IPS-18a (cell line): ENCODE measurements at regions not wholly inside any gene's neighbourhood (a gene's known extent, or its start where the extent isn't known, plus 50 kb on each side); places are given as distances from the start of the nearest gene placed in this dataset.

Experiments
- H3K27ac ChIP-seq: one replicate; pipeline ENCODE4 v1.5.1; 2013; ENCODE audit warnings: low read length
- H3K27me3 ChIP-seq: one replicate; pipeline ENCODE4 v1.6.1; 2013; ENCODE audit warnings: mild to moderate bottlenecking, low read length; ENCODE audit not compliant: control insufficient read depth, insufficient read depth
- H3K36me3 ChIP-seq: one replicate; pipeline ENCODE4 v1.6.1; 2013; ENCODE audit warnings: low read depth, low read length; ENCODE audit not compliant: control insufficient read depth
- H3K4me1 ChIP-seq: one replicate; pipeline ENCODE4 v1.6.1; 2013; ENCODE audit warnings: low read depth, low read length; ENCODE audit not compliant: control insufficient read depth
- H3K4me3 ChIP-seq: one replicate; pipeline ENCODE4 v1.5.1; 2013; ENCODE audit warnings: low read length
- H3K9ac ChIP-seq: one replicate; pipeline ENCODE4 v1.6.1; 2013; ENCODE audit warnings: mild to moderate bottlenecking, low read length, moderate library complexity
- H3K9me3 ChIP-seq: one replicate; pipeline ENCODE4 v1.6.1; 2013; ENCODE audit warnings: low read depth, low read length; ENCODE audit not compliant: control insufficient read depth

- Histone ChIP-seq H3K36me3 (no peaks in the 10 kb centered on the region), H3K27me3 (no peaks in the 10 kb centered on the region), H3K27ac (no peak overlapping the region)
These were observed 231.6 kb upstream of the IGFBP3 start for GRCh38 chr7:46152696-46153095.

GRCh38 chr7:46150721-46151120 lies 229.6 kb upstream of the IGFBP3 start:
- no peak overlapping the region for H3K4me3 ChIP-seq
- no peaks in the 10 kb centered on the region for H3K36me3 ChIP-seq
- no peaks in the 10 kb centered on the region for H3K9me3 ChIP-seq
- H3K4me1 ChIP-seq: no peaks in the 10 kb centered on the region
- H3K9ac ChIP-seq: no peak overlapping the region
- no peaks in the 10 kb centered on the region for H3K27me3 ChIP-seq
- H3K27ac ChIP-seq: no peak overlapping the region

More at GRCh38 chr7:46152696-46153095, 231.6 kb upstream of the IGFBP3 start:
- Histone ChIP-seq H3K9me3 (no peaks in the 10 kb centered on the region), H3K9ac (no peak overlapping the region), H3K4me1 (no peaks in the 10 kb centered on the region), H3K4me3 (no peak overlapping the region)

- Histone ChIP-seq H3K4me1 (peaks cover 2% of the 10 kb centered on the region), H3K4me3 (no peak overlapping the region), H3K27ac (no peak overlapping the region), H3K9me3 (no peaks in the 10 kb centered on the region), H3K9ac (no peak overlapping the region), H3K27me3 (no peaks in the 10 kb centered on the region), H3K36me3 (no peaks in the 10 kb centered on the region)
These were observed 229.1 kb upstream of the IGFBP3 start for GRCh38 chr7:46150202-46150601.

- no peak overlapping the region for H3K27ac ChIP-seq
These were observed 226.8 kb upstream of the IGFBP3 start for GRCh38 chr7:46147871-46148270.

GRCh38 chr7:46146454-46147255 lies 225.6 kb upstream of the IGFBP3 start:
- no peaks in the 10 kb centered on the region for H3K9me3 ChIP-seq
- no peaks in the 10 kb centered on the region for H3K36me3 ChIP-seq
- no peak overlapping the region for H3K4me3 ChIP-seq
- H3K4me1 ChIP-seq: peaks cover 9% of the 10 kb centered on the region
- no peaks in the 10 kb centered on the region for H3K27me3 ChIP-seq
- H3K27ac ChIP-seq: no peak overlapping the region
- H3K9ac ChIP-seq: no peak overlapping the region

More at GRCh38 chr7:46147871-46148270, 226.8 kb upstream of the IGFBP3 start:
- H3K36me3 ChIP-seq: no peaks in the 10 kb centered on the region
- H3K9me3 ChIP-seq: no peaks in the 10 kb centered on the region
- no peaks in the 10 kb centered on the region for H3K27me3 ChIP-seq
- H3K9ac ChIP-seq: no peak overlapping the region
- H3K4me1 ChIP-seq: peaks cover 9% of the 10 kb centered on the region
- H3K4me3 ChIP-seq: no peak overlapping the region

GRCh38 chr7:46145412-46145811 lies 224.3 kb upstream of the IGFBP3 start:
- Histone ChIP-seq H3K9me3 (no peaks in the 10 kb centered on the region), H3K27ac (peak overlapping the region; percentile 37), H3K36me3 (no peaks in the 10 kb centered on the region), H3K4me3 (no peak overlapping the region), H3K27me3 (no peaks in the 10 kb centered on the region), H3K4me1 (peaks cover 9% of the 10 kb centered on the region), H3K9ac (no peak overlapping the region)

- H3K9me3 ChIP-seq: no peaks in the 10 kb centered on the region
- H3K27ac ChIP-seq: peak overlapping the region; percentile 37
- H3K36me3 ChIP-seq: no peaks in the 10 kb centered on the region
- H3K9ac ChIP-seq: no peak overlapping the region
- H3K4me3 ChIP-seq: no peak overlapping the region
- H3K4me1 ChIP-seq: peaks cover 9% of the 10 kb centered on the region
- H3K27me3 ChIP-seq: no peaks in the 10 kb centered on the region
These were observed 223.2 kb upstream of the IGFBP3 start for GRCh38 chr7:46143949-46144917.

- no peaks in the 10 kb centered on the region for H3K36me3 ChIP-seq
- no peaks in the 10 kb centered on the region for H3K27me3 ChIP-seq
- H3K9me3 ChIP-seq: no peaks in the 10 kb centered on the region
- H3K9ac ChIP-seq: no peak overlapping the region
- H3K4me3 ChIP-seq: no peak overlapping the region
- H3K27ac ChIP-seq: no peak overlapping the region
- H3K4me1 ChIP-seq: peaks cover 9% of the 10 kb centered on the region
These were observed 222.3 kb upstream of the IGFBP3 start for GRCh38 chr7:46143421-46143820.

- Histone ChIP-seq H3K4me1 (no peaks in the 10 kb centered on the region), H3K9ac (no peak overlapping the region), H3K36me3 (no peaks in the 10 kb centered on the region), H3K4me3 (no peak overlapping the region), H3K9me3 (no peaks in the 10 kb centered on the region), H3K27ac (no peak overlapping the region), H3K27me3 (no peaks in the 10 kb centered on the region)
These were observed 218.0 kb upstream of the IGFBP3 start for GRCh38 chr7:46139079-46139478.

GRCh38 chr7:46137725-46138124 lies 216.7 kb upstream of the IGFBP3 start:
- no peaks in the 10 kb centered on the region for H3K36me3 ChIP-seq
- no peaks in the 10 kb centered on the region for H3K4me1 ChIP-seq
- no peak overlapping the region for H3K4me3 ChIP-seq
- H3K27me3 ChIP-seq: no peaks in the 10 kb centered on the region
- no peak overlapping the region for H3K9ac ChIP-seq
- H3K27ac ChIP-seq: no peak overlapping the region
- H3K9me3 ChIP-seq: no peaks in the 10 kb centered on the region

GRCh38 chr7:46135557-46135956 lies 214.5 kb upstream of the IGFBP3 start:
- no peaks in the 10 kb centered on the region for H3K27me3 ChIP-seq
- no peak overlapping the region for H3K27ac ChIP-seq
- H3K9me3 ChIP-seq: no peaks in the 10 kb centered on the region
- H3K9ac ChIP-seq: no peak overlapping the region
- no peaks in the 10 kb centered on the region for H3K36me3 ChIP-seq
- H3K4me3 ChIP-seq: no peak overlapping the region
- H3K4me1 ChIP-seq: no peaks in the 10 kb centered on the region
